ENCODE measurements at regions not wholly inside any gene's neighbourhood (a gene's known extent, or its start where the extent isn't known, plus 50 kb on each side); places are given as distances from the start of the nearest gene placed in this dataset.

GRCh38 chr6:169142538-169142844, 111.2 kb downstream of the THBS2 start:
- Histone ChIP-seq H3K9me3 (no peaks in the 10 kb centered on the region), H3K4me2 (no peak overlapping the region), H3K27ac (no peak overlapping the region), H3K4me3 (no peak overlapping the region), H3K4me1 (no peaks in the 10 kb centered on the region)
- ChIA-PET CTCF (no interaction called here), POLR2A (no interaction called here)
- WGBS (ENCODE audit: missing lambda C conversion rate): 49% methylated on average over 8 of the region's 8 CpGs
- FAIRE-seq (no peak), DNase-seq (ENCODE audit: low read depth in 1 of 2, low spot score in 1 of 2) (no peak), ATAC-seq (no peak)
- TF ChIP-seq HOXA7 (CRISPR knock-in tag; IDR thresholded peaks at IDR 0.05) (no peak), RCOR1 (IDR thresholded peaks at IDR 0.05; ENCODE audit: low read depth, low read length) (no peak), ELK1 (IDR thresholded peaks at IDR 0.05; ENCODE audit: low read depth, low read length) (no peak), EHF (CRISPR knock-in tag; IDR thresholded peaks at IDR 0.05) (no peak), HDAC2 (IDR thresholded peaks at IDR 0.05) (no peak), HOXB5 (CRISPR knock-in tag; IDR thresholded peaks at IDR 0.05) (no peak), EP300 (IDR thresholded peaks at IDR 0.05) (no peak), FOXS1 (CRISPR knock-in tag; IDR thresholded peaks at IDR 0.05) (no peak)

GRCh38 chr6:169141671-169142537, 111.7 kb downstream of the THBS2 start:
- Histone ChIP-seq H3K4me3 (no peak overlapping the region), H3K27ac (no peak overlapping the region), H3K4me2 (no peak overlapping the region), H3K9me3 (no peaks in the 10 kb centered on the region), H3K4me1 (no peaks in the 10 kb centered on the region)
- FAIRE-seq (no peak), ATAC-seq (no peak), DNase-seq (ENCODE audit: low read depth in 1 of 2, low spot score in 1 of 2) (no peak)
- ChIA-PET POLR2A (no interaction called here), CTCF (no interaction called here)
- WGBS (ENCODE audit: missing lambda C conversion rate): 71% methylated on average over 14 of the region's 18 CpGs
- TF ChIP-seq MAZ (IDR thresholded peaks at IDR 0.05; ENCODE audit: borderline replicate concordance, low read depth, low read length) (no peak), HOXB13 (CRISPR knock-in tag; IDR thresholded peaks at IDR 0.05; ENCODE audit: low read depth) (no peak), FOXS1 (CRISPR knock-in tag; IDR thresholded peaks at IDR 0.05) (no peak), CTCF (IDR thresholded peaks at IDR 0.05) (no peak), BCL3 (IDR thresholded peaks at IDR 0.05) (no peak), CHD4 (IDR thresholded peaks at IDR 0.05; ENCODE audit: borderline replicate concordance) (no peak), CBX8 (IDR thresholded peaks at IDR 0.05) (no peak), CHD2 (IDR thresholded peaks at IDR 0.05; ENCODE audit: low read length, partially characterized antibody) (no peak), NR3C1 (IDR thresholded peaks at IDR 0.05) (no peak), RFX5 (IDR thresholded peaks at IDR 0.05) (no peak), POLR2AphosphoS2 (conservative IDR thresholded peaks at IDR 0.05; ENCODE audit: low read length) (no peak), ESRRA (IDR thresholded peaks at IDR 0.05; ENCODE audit: borderline replicate concordance, low read length) (no peak), BHLHE40 (IDR thresholded peaks at IDR 0.05; ENCODE audit: low read depth, low read length) (no peak), HDAC2 (IDR thresholded peaks at IDR 0.05) (no peak), POLR2A (IDR thresholded peaks at IDR 0.05; ENCODE audit: low read length) (no peak), CEBPB (IDR thresholded peaks at IDR 0.05) (no peak), EHMT2 (IDR thresholded peaks at IDR 0.05; ENCODE audit: low read depth) (no peak), MAX (IDR thresholded peaks at IDR 0.05) (no peak)
- TF ChIP-seq, protein P1, sequence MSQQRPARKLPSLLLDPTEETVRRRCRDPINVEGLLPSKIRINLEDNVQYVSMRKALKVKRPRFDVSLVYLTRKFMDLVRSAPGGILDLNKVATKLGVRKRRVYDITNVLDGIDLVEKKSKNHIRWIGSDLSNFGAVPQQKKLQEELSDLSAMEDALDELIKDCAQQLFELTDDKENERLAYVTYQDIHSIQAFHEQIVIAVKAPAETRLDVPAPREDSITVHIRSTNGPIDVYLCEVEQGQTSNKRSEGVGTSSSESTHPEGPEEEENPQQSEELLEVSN (IDR thresholded peaks at IDR 0.05; ENCODE audit: borderline replicate concordance, low read depth): no peak
- TF ChIP-seq, protein P2, sequence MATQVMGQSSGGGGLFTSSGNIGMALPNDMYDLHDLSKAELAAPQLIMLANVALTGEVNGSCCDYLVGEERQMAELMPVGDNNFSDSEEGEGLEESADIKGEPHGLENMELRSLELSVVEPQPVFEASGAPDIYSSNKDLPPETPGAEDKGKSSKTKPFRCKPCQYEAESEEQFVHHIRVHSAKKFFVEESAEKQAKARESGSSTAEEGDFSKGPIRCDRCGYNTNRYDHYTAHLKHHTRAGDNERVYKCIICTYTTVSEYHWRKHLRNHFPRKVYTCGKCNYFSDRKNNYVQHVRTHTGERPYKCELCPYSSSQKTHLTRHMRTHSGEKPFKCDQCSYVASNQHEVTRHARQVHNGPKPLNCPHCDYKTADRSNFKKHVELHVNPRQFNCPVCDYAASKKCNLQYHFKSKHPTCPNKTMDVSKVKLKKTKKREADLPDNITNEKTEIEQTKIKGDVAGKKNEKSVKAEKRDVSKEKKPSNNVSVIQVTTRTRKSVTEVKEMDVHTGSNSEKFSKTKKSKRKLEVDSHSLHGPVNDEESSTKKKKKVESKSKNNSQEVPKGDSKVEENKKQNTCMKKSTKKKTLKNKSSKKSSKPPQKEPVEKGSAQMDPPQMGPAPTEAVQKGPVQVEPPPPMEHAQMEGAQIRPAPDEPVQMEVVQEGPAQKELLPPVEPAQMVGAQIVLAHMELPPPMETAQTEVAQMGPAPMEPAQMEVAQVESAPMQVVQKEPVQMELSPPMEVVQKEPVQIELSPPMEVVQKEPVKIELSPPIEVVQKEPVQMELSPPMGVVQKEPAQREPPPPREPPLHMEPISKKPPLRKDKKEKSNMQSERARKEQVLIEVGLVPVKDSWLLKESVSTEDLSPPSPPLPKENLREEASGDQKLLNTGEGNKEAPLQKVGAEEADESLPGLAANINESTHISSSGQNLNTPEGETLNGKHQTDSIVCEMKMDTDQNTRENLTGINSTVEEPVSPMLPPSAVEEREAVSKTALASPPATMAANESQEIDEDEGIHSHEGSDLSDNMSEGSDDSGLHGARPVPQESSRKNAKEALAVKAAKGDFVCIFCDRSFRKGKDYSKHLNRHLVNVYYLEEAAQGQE (IDR thresholded peaks at IDR 0.05): no peak

All from A549 (cell line).